CD4-positive, alpha-beta T cell treated with Interleukin-6 at 100 ng/mL for 8 hours (primary cell): ENCODE measurements at regions not wholly inside any gene's neighbourhood (a gene's known extent, or its start where the extent isn't known, plus 50 kb on each side); places are given as distances from the start of the nearest gene placed in this dataset.

Experiments used
- DNase-seq: peaks from one replicate; pipeline ENCODE4 v3.0.0-alpha.2; 2020; ENCODE audit warnings: mixed read lengths, low spot score

GRCh38 chr21:35644523-35644922 is 415.8 kb downstream of the SETD4 start:
- no peak for DNase-seq

- no peak for DNase-seq
Observed at GRCh38 chr21:35643176-35643575, 417.1 kb downstream of the SETD4 start.

- no peak for DNase-seq
Observed at GRCh38 chr21:35641271-35642016, 418.9 kb downstream of the SETD4 start.

- no peak for DNase-seq
Observed at GRCh38 chr21:35637431-35637830, 422.9 kb downstream of the SETD4 start.

GRCh38 chr21:35635994-35636393 is 424.3 kb downstream of the SETD4 start:
- no peak for DNase-seq

GRCh38 chr21:35635261-35635660 is 425.1 kb downstream of the SETD4 start:
- DNase-seq, result no peak

- DNase-seq, result no peak
Observed at GRCh38 chr21:35633501-35633900, 426.8 kb downstream of the SETD4 start.

- no peak for DNase-seq
Observed at GRCh38 chr21:35632711-35633110, 427.6 kb downstream of the SETD4 start.

- no peak for DNase-seq
Observed at GRCh38 chr21:35628316-35628715, 432.0 kb downstream of the SETD4 start.

- DNase-seq, result no peak
Observed at GRCh38 chr21:35627462-35627861, 432.9 kb downstream of the SETD4 start.

- DNase-seq, result no peak
Observed at GRCh38 chr21:35625576-35625975, 434.8 kb downstream of the SETD4 start.

- DNase-seq, result no peak
Observed at GRCh38 chr21:35624901-35625300, 435.4 kb downstream of the SETD4 start.

GRCh38 chr21:35622612-35623011 is 437.7 kb downstream of the SETD4 start:
- no peak for DNase-seq

GRCh38 chr21:35619184-35619583 is 441.1 kb downstream of the SETD4 start:
- no peak for DNase-seq

- no peak for DNase-seq
Observed at GRCh38 chr21:35617491-35617890, 442.8 kb downstream of the SETD4 start.

- DNase-seq, result peak; percentile 5
Observed at GRCh38 chr21:35616090-35616489, 444.2 kb downstream of the SETD4 start.

- no peak for DNase-seq
Observed at GRCh38 chr21:35615325-35615724, 445.0 kb downstream of the SETD4 start.

- DNase-seq, result no peak
Observed at GRCh38 chr21:35614396-35614921, 445.9 kb downstream of the SETD4 start.

- DNase-seq, result no peak
Observed at GRCh38 chr21:35611708-35612132, 448.6 kb downstream of the SETD4 start.

GRCh38 chr21:35609263-35609662 is 451.1 kb downstream of the SETD4 start:
- no peak for DNase-seq

- DNase-seq, result no peak
Observed at GRCh38 chr21:35607406-35607805, 452.9 kb downstream of the SETD4 start.

- DNase-seq, result no peak
Observed at GRCh38 chr21:35606578-35606977, 453.7 kb downstream of the SETD4 start.

GRCh38 chr21:35606146-35606545 is 454.2 kb downstream of the SETD4 start:
- no peak for DNase-seq

- DNase-seq, result no peak
Observed at GRCh38 chr21:35603494-35603893, 456.8 kb downstream of the SETD4 start.
